K562 (cell line): ENCODE measurements at regions not wholly inside any gene's neighbourhood (a gene's known extent, or its start where the extent isn't known, plus 50 kb on each side); places are given as distances from the start of the nearest gene placed in this dataset.

Experiments used
- ATAC-seq: fragments of 200-7000 bp; cut with Tn5 transposase; 3 replicates; pipeline ENCODE4 v1.9.1; 2020; ENCODE audit warnings: moderate library complexity
- BruUV-seq: library from RNA; stranded (reverse); fragments of 400-500 nt; replicated peaks from 2 replicates; lab custom pipeline; 2021; lab: Mats Ljungman, UMichigan
- CTCF ChIA-PET: fragments of 300-600 bp; formaldehyde crosslinking; extraction: SDS; loops from one replicate; lab custom pipeline; 2021; ENCODE audit warnings: low intra/inter-chr PET ratio; lab: Yijun Ruan, JAX
- POLR2A ChIA-PET: fragments of 300-600, 350-650 bp; sonication (Branson Sonifier 250); formaldehyde crosslinking; extraction: SDS; loops from one replicate; lab custom pipeline; 2021; ENCODE audit warnings: antibody characterized with exemption, inconsistent platforms; lab: Yijun Ruan, JAX
- DNase-seq, 4 experiments: peaks; one replicate each; pipeline versions ENCODE4 v3.0.0 to v3.0.0-alpha.2; 2011 to 2018; ENCODE audit warnings: low spot score in 3 of 4, mixed read lengths in 3 of 4; ENCODE audit errors: extremely low read depth in 1 of 4
- FAIRE-seq: peaks from 2 replicates; lab custom pipeline; 2011; peaks lifted over from hg19 to GRCh38; lab: Jason Lieb, UNC
- H2AFZ ChIP-seq: 2 replicates; pipeline ENCODE4 v1.6.0; 2011; ENCODE audit warnings: low read depth, low read length, control low read depth, inconsistent platforms
- H3K27ac ChIP-seq: fragments of 200-600 bp; 3 replicates; pipeline ENCODE4 v1.8.0; 2011; ENCODE audit warnings: low read depth, mild to moderate bottlenecking, control low read depth, inconsistent platforms, low read length, moderate library complexity, mixed read lengths; ENCODE audit errors: extremely low read depth
- H3K27me3 ChIP-seq, 2 experiments: fragments of 300-600 bp in 1 of 2; 2 replicates in 1 of 2; 3 replicates in 1 of 2; pipeline versions ENCODE4 v1.6.0 to v1.8.0; 2011; ENCODE audit warnings: inconsistent platforms in 2 of 2, low read length in 2 of 2, mild to moderate bottlenecking in 1 of 2, mixed read lengths in 1 of 2, moderate library complexity in 1 of 2; ENCODE audit not compliant: control insufficient read depth in 2 of 2, insufficient read depth in 2 of 2
- H3K36me3 ChIP-seq: fragments of 300-600 bp; 3 replicates; pipeline ENCODE4 v1.8.0; 2011; ENCODE audit warnings: mild to moderate bottlenecking, low read length, inconsistent platforms; ENCODE audit not compliant: control insufficient read depth, insufficient read depth
- H3K4me1 ChIP-seq, 2 experiments: fragments of 200-600 bp in 1 of 2; replicated peaks in 1 of 2; 2 replicates in 1 of 2; 3 replicates in 1 of 2; pipeline versions ENCODE4 v1.5.1 to v1.8.0; 2011; ENCODE audit warnings: inconsistent platforms in 2 of 2, low read length in 2 of 2, mild to moderate bottlenecking in 1 of 2, mixed read lengths in 1 of 2, moderate library complexity in 1 of 2; ENCODE audit not compliant: control insufficient read depth in 2 of 2, insufficient read depth in 2 of 2
- H3K4me2 ChIP-seq: 2 replicates; pipeline ENCODE4 v1.6.1; 2011; ENCODE audit warnings: low read length, control low read depth, inconsistent platforms, mixed read lengths; ENCODE audit not compliant: insufficient read depth
- H3K4me3 ChIP-seq: fragments of 200-600 bp; sonication (generic), shearing (Covaris generic); 2 replicates; pipeline ENCODE4 v1.5.1; 2016; ENCODE audit warnings: control low read depth, inconsistent platforms
- H3K79me2 ChIP-seq: fragments of 200-600 bp; 3 replicates; pipeline ENCODE4 v1.8.0; 2011; ENCODE audit warnings: low read length, inconsistent platforms; ENCODE audit not compliant: control insufficient read depth, insufficient read depth
- H3K9ac ChIP-seq, 2 experiments: 2 replicates each; pipeline versions ENCODE4 v1.6.0 to v1.6.1; 2011; ENCODE audit warnings: low read depth in 2 of 2, low read length in 2 of 2, control low read depth in 1 of 2, inconsistent platforms in 1 of 2, mild to moderate bottlenecking in 1 of 2, mixed read lengths in 1 of 2; ENCODE audit not compliant: insufficient read depth in 1 of 2
- H3K9me1 ChIP-seq: one replicate; pipeline ENCODE4 v1.6.0; 2011; ENCODE audit warnings: inconsistent platforms, mild to moderate bottlenecking, low read length, moderate library complexity; ENCODE audit not compliant: control insufficient read depth, insufficient read depth
- H3K9me3 ChIP-seq: replicated peaks from 2 replicates; pipeline ENCODE4 v1.5.1; 2011; ENCODE audit warnings: low read depth, low read length, inconsistent platforms; ENCODE audit not compliant: control insufficient read depth, insufficient read depth
- H4K20me1 ChIP-seq: replicated peaks from 2 replicates; pipeline ENCODE4 v1.6.1; 2011; ENCODE audit warnings: low read length, inconsistent platforms, mixed read lengths; ENCODE audit not compliant: control insufficient read depth, insufficient read depth
- ELF1 ChIP-seq: fragments of 200-800 bp; sonication (Bioruptor generic); IDR thresholded peaks from 2 replicates; pipeline ENCODE4 v1.6.1; 2016; ENCODE audit warnings: missing genetic modification characterization, missing compliant biosample characterization
- POLR2A ChIP-seq: fragments of 450-650 bp; conservative IDR thresholded peaks from 2 replicates; pipeline ENCODE4 v1.6.1; 2016
- ZBTB11 ChIP-seq, 3 experiments: fragments of 200-800 bp in 1 of 3; fragments of 250-450 bp in 1 of 3; fragments of 450-650 bp in 1 of 3; sonication (Bioruptor Pico) in 1 of 3; sonication (Bioruptor generic) in 1 of 3; formaldehyde crosslinking in 1 of 3; IDR thresholded peaks; 2 replicates each; pipeline versions ENCODE4 v1.6.1 to v1.8.0; 2016 to 2022; ENCODE audit warnings: mild to moderate bottlenecking in 2 of 3, missing genetic modification characterization in 2 of 3, missing compliant biosample characterization in 1 of 3, moderate library complexity in 1 of 3
- ZC3H4 ChIP-seq: sonication (generic); formaldehyde crosslinking; IDR thresholded peaks from 2 replicates; pipeline ENCODE4 v1.9.0; 2021; ENCODE audit warnings: missing genetic modification reagents, borderline replicate concordance
- ZNF592 ChIP-seq: fragments of 450-650 bp; IDR thresholded peaks from 2 replicates; pipeline ENCODE4 v1.6.1; 2017; ENCODE audit warnings: antibody characterized with exemption, mild to moderate bottlenecking
- ZNF668 ChIP-seq: fragments of 250-450 bp; sonication (Bioruptor Pico); IDR thresholded peaks from 2 replicates; pipeline ENCODE4 v1.8.0; 2022; ENCODE audit warnings: mild to moderate bottlenecking, inconsistent platforms
- WGBS: fragments of 100-300 bp; shearing (Covaris generic); methylation state at CpG from one replicate; pipeline ENCODE4 v1.1.6; 2016; ENCODE audit warnings: low coverage, mixed read lengths; ENCODE audit not compliant: insufficient coverage; ENCODE audit errors: missing lambda C conversion rate; 5-methylcytosine and 5-hydroxymethylcytosine counted together
- in situ Hi-C: fragments of 300-500 bp; cut with MboI; formaldehyde crosslinking; loops from 4 replicates; pipeline ENCODE4 v1.15.0; 2018; ENCODE audit warnings: inconsistent platforms, mixed read lengths
- intact Hi-C: fragments of 100-400 bp; cut with micrococcal nuclease; formaldehyde crosslinking; loops from 2 replicates; pipeline ENCODE4 v1.14.2; 2022

GRCh38 chr4:66704243-66704642 lies 841.1 kb downstream of the CENPC start:
- Histone ChIP-seq H3K27ac (no peak overlapping the region), H4K20me1 (no peaks in the 10 kb centered on the region), H3K4me3 (no peak overlapping the region), H3K9me3 (no peaks in the 10 kb centered on the region), H3K79me2 (no peaks in the 10 kb centered on the region), H3K27me3 (no peaks in the 10 kb centered on the region), H3K36me3 (no peaks in the 10 kb centered on the region), H2AFZ (no peak overlapping the region), H3K4me1 (no peaks in the 10 kb centered on the region), H3K9me1 (no peaks in the 10 kb centered on the region)
- ATAC-seq (no peak), FAIRE-seq (no peak)
- WGBS, result 6% methylated on average over 2 of the region's 2 CpGs
- CTCF ChIA-PET, result no interaction called here
- no TSS peak for BruUV-seq
- intact Hi-C loops (no loop called here), in situ Hi-C loops (no loop called here)
- TF ChIP-seq ZBTB11 (CRISPR knock-in tag; IDR thresholded peaks at IDR 0.05), result no peak
- TF ChIP-seq ZNF668 (CRISPR knock-in tag), result no peak
- no peak for TF ChIP-seq ZNF592
- no peak for TF ChIP-seq ELF1
- TF ChIP-seq ZC3H4 (CRISPR knock-in tag), result no peak
- TF ChIP-seq POLR2A, result no peak
- TF ChIP-seq, all 486 proteins: peak for 0
- H3K9ac ChIP-seq, result no peak overlapping the region
- no peak for DNase-seq
- H3K4me2 ChIP-seq, result no peak overlapping the region
- POLR2A ChIA-PET, result no interaction called here
